ENCODE measurements at regions not wholly inside any gene's neighbourhood (a gene's known extent, or its start where the extent isn't known, plus 50 kb on each side); places are given as distances from the start of the nearest gene placed in this dataset.
"Not testable (repeated sequence)": the region's sequence is repeated elsewhere in the genome, so short reads cannot be mapped to it uniquely, and the experiment has no call there.

GRCh38 chr18:71327850-71328249 lies 1039.0 kb downstream of the SOCS6 start:
- DNase-seq: no peak

GRCh38 chr18:71327441-71327840 lies 1038.6 kb downstream of the SOCS6 start:
- DNase-seq: no peak

DNA sequence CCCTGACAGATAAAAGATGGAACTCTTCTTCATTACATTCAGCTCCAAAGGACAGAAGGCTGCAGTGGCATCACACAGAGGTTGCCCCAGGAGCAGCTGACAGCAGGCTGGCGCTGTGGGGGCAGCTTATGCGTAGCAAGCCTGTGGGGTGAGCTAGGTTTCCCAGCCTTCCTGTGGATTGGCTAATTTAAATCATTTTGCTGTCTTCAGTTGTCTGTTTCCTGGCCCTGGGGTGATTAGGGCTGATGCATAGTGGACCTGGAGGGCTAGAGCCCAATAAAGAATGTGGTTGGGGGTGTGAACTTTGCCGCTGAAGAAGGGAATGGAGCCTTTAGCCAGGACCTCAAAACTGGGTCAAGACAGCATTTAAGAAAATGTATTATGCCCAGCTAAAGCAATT lies 1038.0 kb downstream of the SOCS6 start:
- DNase-seq: no peak

- no peak for DNase-seq
These were observed 1035.5 kb downstream of the SOCS6 start for GRCh38 chr18:71324356-71324755.

DNA sequence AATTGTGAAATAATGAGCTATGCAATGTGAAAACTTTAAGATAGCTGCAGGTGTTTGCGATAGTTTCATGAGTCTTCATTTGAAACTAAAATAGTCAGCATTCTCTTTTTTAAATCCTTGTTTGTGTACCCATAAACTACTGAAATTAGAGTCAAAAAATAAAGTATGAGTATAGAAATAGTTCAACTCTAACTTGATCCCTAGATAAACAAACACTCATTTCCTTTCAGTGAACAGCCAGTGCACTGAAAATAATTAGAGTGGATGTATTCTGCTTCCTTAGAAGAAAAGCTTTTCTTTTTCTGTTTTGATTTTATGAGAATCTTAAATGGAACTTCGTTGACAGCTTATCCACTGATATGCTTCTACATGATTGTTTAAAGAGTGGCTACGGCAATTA lies 1033.4 kb downstream of the SOCS6 start:
- DNase-seq: no peak

DNA sequence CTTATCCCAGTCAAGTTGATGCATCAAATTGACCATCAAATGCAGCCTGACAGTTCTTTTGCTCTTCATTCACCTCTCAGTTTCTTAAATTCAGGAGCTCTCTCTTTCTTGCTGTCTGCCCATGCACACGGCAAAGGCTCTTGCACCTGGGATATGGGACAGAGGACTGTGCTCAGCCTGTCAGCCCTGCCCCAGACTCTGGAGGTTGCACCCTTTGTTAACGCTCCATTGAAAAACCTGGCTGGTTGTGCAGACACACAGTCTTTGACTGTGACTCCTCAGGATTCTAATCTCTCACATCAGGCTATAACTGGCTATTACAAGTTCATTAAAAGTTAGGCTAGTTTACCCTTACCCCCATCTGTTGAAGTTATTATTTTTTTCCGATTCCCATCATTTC lies 1032.5 kb downstream of the SOCS6 start:
- no peak for DNase-seq

- no peak for DNase-seq
These were observed 1016.0 kb downstream of the SOCS6 start for GRCh38 chr18:71304856-71305255.

- not testable (repeated sequence) for DNase-seq
These were observed 1014.9 kb downstream of the SOCS6 start for GRCh38 chr18:71303743-71304142.

GRCh38 chr18:71301596-71301995 lies 1012.8 kb downstream of the SOCS6 start:
- no peak for DNase-seq

- not testable (repeated sequence) for DNase-seq
These were observed 1005.4 kb downstream of the SOCS6 start for GRCh38 chr18:71294201-71294600.

DNA sequence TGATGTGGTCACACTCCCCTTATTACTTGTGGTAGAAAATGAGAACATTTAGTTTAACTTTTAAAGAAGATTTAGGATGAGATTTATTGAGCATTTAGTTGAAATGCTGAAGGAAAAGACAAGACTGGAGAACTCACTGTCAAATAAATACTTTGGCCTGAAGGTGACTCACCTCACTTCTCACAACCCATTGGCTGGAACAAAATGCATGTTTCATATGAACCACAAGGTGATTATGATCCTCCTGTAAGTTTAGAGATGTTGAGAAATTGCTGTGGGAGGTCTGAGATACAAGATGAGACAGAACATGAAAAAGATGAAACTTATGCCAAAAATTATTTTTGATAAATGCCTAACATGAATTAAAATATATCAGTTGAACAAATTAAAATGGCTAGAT lies 1004.5 kb downstream of the SOCS6 start:
- DNase-seq: no peak

- DNase-seq: no peak
These were observed 998.4 kb downstream of the SOCS6 start for GRCh38 chr18:71287268-71287667.

DNA sequence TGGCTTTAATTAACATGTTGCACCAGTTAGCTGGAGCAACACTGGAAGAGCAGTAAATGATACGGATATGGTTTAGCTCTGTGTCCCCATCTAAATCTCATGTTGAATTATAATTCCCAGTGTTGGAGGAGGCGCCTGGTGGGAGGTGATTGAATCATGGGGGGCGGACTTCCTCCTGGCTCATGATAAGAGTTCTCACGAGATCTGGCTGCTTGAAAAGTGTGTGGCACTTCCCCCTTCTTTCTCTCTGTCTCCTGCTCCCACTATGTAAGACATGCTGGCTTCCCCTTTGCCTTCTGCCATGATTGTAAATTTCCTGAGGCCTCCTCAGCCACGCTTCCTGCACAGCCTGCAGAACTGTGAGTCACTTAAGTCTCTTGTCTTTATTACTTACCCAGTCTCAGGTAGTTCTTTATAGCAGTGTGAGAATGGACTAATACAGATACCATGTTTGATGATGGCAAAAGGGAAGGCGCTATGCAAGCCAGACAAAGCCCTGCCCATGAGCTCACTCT lies 963.6 kb downstream of the SOCS6 start:
- no peak for DNase-seq

GRCh38 chr18:71250191-71250590 lies 961.3 kb downstream of the SOCS6 start:
- DNase-seq: no peak

GRCh38 chr18:71249791-71250190 lies 960.9 kb downstream of the SOCS6 start:
- DNase-seq: no peak

DNA sequence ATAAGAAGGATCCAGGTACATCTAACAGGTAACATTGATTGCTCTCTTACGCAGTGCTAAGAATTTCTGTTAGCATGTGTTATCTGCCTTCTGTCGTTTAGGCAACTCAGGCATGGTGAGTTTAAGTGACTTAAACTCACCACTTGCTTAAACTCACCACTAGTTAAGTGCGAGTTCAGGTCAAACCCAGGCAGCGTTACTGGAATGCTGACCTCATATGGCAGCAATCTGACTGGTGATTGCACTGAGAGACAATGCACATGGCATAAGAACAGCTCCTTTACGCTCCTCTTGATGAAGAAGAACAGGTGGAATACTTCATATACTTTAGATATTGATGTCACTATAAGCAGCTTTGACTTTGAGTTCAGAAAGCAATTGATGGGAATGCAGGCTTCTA lies 954.1 kb downstream of the SOCS6 start:
- DNase-seq: no peak

GRCh38 chr18:71238974-71239624 lies 950.3 kb downstream of the SOCS6 start:
- no peak for DNase-seq

GRCh38 chr18:71237641-71238040 lies 948.8 kb downstream of the SOCS6 start:
- no peak for DNase-seq

DNA sequence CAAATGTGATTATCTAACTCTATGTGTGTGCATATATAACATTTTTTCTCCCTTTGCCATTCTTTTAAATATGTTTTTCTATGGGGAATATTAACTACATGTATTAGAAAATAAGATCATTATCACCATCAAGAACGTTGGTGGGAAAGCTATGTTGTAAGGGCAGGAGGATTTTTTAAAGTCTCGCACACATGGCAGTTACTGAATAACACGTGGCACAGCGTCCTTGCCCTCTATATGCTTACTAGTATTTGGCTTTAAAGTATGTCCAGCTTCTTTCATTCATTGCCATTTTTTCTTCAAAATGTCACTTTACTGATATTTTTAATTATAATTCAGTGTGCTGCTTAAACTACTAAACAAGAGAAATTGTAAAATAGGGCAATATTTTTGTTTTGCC lies 944.3 kb downstream of the SOCS6 start:
- DNase-seq: no peak

- no peak for DNase-seq
These were observed 934.6 kb downstream of the SOCS6 start for GRCh38 chr18:71223486-71223885.

GRCh38 chr18:71221405-71221804 lies 932.6 kb downstream of the SOCS6 start:
- DNase-seq: no peak

- not testable (repeated sequence) for DNase-seq
These were observed 923.9 kb downstream of the SOCS6 start for GRCh38 chr18:71212739-71213138.

- DNase-seq: no peak
These were observed 923.4 kb downstream of the SOCS6 start for GRCh38 chr18:71212222-71212621.

DNA sequence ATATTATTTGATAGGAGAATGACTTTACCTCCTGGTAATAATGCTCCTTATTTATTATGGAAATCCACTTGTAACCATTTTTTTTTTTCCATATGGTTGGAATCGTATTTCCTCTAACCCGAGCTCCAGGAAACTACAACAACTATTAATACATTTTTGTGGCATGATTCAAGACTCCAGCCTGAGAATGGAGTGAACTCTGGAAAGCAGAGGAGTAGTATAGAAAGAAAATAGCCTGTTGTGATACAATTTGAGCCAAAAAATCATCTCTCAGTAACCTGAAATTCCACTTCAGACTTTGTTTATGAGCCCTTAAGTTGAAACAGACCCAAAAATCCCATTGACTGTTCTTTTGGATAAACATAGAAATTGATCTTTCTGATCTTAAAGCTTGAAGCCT lies 921.1 kb downstream of the SOCS6 start:
- DNase-seq: no peak

DNA sequence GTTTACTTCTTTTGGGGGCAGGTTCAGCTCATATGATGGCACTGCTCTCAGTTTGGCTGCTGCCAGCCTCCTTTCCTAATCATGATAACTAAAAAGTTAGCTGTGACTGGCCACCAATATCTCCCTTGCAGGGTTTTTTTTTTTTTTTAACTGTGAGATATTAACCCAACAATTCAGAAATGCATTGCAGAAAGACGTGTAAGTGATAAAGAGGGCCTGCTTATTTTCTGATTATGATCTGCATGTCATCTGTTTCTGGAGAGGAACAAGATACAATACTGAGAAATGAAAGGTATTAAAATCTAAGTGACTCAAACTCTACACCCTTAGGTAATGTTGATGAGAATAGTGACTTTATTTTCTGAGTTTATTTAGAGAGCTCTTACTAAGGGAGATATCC lies 905.6 kb downstream of the SOCS6 start:
- no peak for DNase-seq
